ENCODE measurements at regions not wholly inside any gene's neighbourhood (a gene's known extent, or its start where the extent isn't known, plus 50 kb on each side); places are given as distances from the start of the nearest gene placed in this dataset.
"Not testable (repeated sequence)": the region's sequence is repeated elsewhere in the genome, so short reads cannot be mapped to it uniquely, and the experiment has no call there.

- no peaks in the 10 kb centered on the region for H3K9me3 ChIP-seq (ENCODE audit: severe bottlenecking)
- H3K4me3 ChIP-seq (ENCODE audit: low read depth, low read length), result no peak overlapping the region
- TF ChIP-seq CTCF (IDR thresholded peaks at IDR 0.05; ENCODE audit: low read depth, low read length), result no peak
- no peak overlapping the region for H3K27ac ChIP-seq
- DNase-seq, result no peak
- no peaks in the 10 kb centered on the region for H3K36me3 ChIP-seq
- peaks cover 12% of the 10 kb centered on the region for H3K27me3 ChIP-seq (ENCODE audit: insufficient read depth, low read depth, severe bottlenecking)
Observed at GRCh38 chr2:124983595-124983994, 958.5 kb downstream of the CNTNAP5 start.

GRCh38 chr2:124985270-124985669 lies 960.2 kb downstream of the CNTNAP5 start:
- no peaks in the 10 kb centered on the region for H3K36me3 ChIP-seq
- H3K27ac ChIP-seq, result no peak overlapping the region
- TF ChIP-seq CTCF (IDR thresholded peaks at IDR 0.05; ENCODE audit: low read depth, low read length), result no peak
- no peak for DNase-seq
- H3K9me3 ChIP-seq (ENCODE audit: severe bottlenecking), result no peaks in the 10 kb centered on the region
- H3K4me3 ChIP-seq (ENCODE audit: low read depth, low read length), result no peak overlapping the region
- peaks cover 12% of the 10 kb centered on the region for H3K27me3 ChIP-seq (ENCODE audit: insufficient read depth, low read depth, severe bottlenecking)

- no peak overlapping the region for H3K27ac ChIP-seq
- no peaks in the 10 kb centered on the region for H3K9me3 ChIP-seq (ENCODE audit: severe bottlenecking)
- H3K27me3 ChIP-seq (ENCODE audit: insufficient read depth, low read depth, severe bottlenecking), result peaks cover 12% of the 10 kb centered on the region
- H3K4me3 ChIP-seq (ENCODE audit: low read depth, low read length), result no peak overlapping the region
- no peaks in the 10 kb centered on the region for H3K36me3 ChIP-seq
- no peak for TF ChIP-seq CTCF (IDR thresholded peaks at IDR 0.05; ENCODE audit: low read depth, low read length)
- no peak for DNase-seq
Observed at GRCh38 chr2:124986136-124986535, 961.0 kb downstream of the CNTNAP5 start.

- not testable (repeated sequence) for H3K27ac ChIP-seq; DNase-seq; H3K9me3 ChIP-seq (ENCODE audit: severe bottlenecking); H3K27me3 ChIP-seq (ENCODE audit: insufficient read depth, low read depth, severe bottlenecking); H3K4me3 ChIP-seq (ENCODE audit: low read depth, low read length); H3K36me3 ChIP-seq
Observed at GRCh38 chr2:124986870-124987269, 961.8 kb downstream of the CNTNAP5 start.

GRCh38 chr2:124987436-124987835 lies 962.3 kb downstream of the CNTNAP5 start:
- DNase-seq; H3K27me3 ChIP-seq (ENCODE audit: insufficient read depth, low read depth, severe bottlenecking); H3K9me3 ChIP-seq (ENCODE audit: severe bottlenecking); H3K27ac ChIP-seq; H3K4me3 ChIP-seq (ENCODE audit: low read depth, low read length); H3K36me3 ChIP-seq: not testable (repeated sequence)

GRCh38 chr2:124988111-124988510 lies 963.0 kb downstream of the CNTNAP5 start:
- no peak overlapping the region for H3K27ac ChIP-seq
- peaks cover 9% of the 10 kb centered on the region for H3K27me3 ChIP-seq (ENCODE audit: insufficient read depth, low read depth, severe bottlenecking)
- H3K9me3 ChIP-seq (ENCODE audit: severe bottlenecking), result no peaks in the 10 kb centered on the region
- no peak overlapping the region for H3K4me3 ChIP-seq (ENCODE audit: low read depth, low read length)
- no peaks in the 10 kb centered on the region for H3K36me3 ChIP-seq
- no peak for TF ChIP-seq CTCF (IDR thresholded peaks at IDR 0.05; ENCODE audit: low read depth, low read length)
- no peak for DNase-seq

- Histone ChIP-seq H3K9me3 (ENCODE audit: severe bottlenecking) (no peaks in the 10 kb centered on the region), H3K4me3 (ENCODE audit: low read depth, low read length) (no peak overlapping the region), H3K36me3 (no peaks in the 10 kb centered on the region), H3K27ac (no peak overlapping the region), H3K27me3 (ENCODE audit: insufficient read depth, low read depth, severe bottlenecking) (peaks cover 6% of the 10 kb centered on the region)
- DNase-seq, result no peak
- no peak for TF ChIP-seq CTCF (IDR thresholded peaks at IDR 0.05; ENCODE audit: low read depth, low read length)
Observed at GRCh38 chr2:124988794-124989193, 963.7 kb downstream of the CNTNAP5 start.
